ENCODE measurements at regions not wholly inside any gene's neighbourhood (a gene's known extent, or its start where the extent isn't known, plus 50 kb on each side); places are given as distances from the start of the nearest gene placed in this dataset.
"Not testable (repeated sequence)": the region's sequence is repeated elsewhere in the genome, so short reads cannot be mapped to it uniquely, and the experiment has no call there.

- DNase-seq; H3K27ac ChIP-seq (ENCODE audit: low read depth in 1 of 3, low read length in 2 of 3); H3K27me3 ChIP-seq (ENCODE audit: control insufficient read depth in 3 of 3, insufficient read depth in 3 of 3, low read length in 3 of 3); H3K9me3 ChIP-seq (ENCODE audit: control insufficient read depth in 2 of 2, insufficient read depth in 1 of 2, low read depth in 1 of 2, low read length in 1 of 2); FAIRE-seq; H3K36me3 ChIP-seq (ENCODE audit: control insufficient read depth in 3 of 3, insufficient read depth in 2 of 3, low read depth in 1 of 3, low read length in 3 of 3); H3K4me1 ChIP-seq (ENCODE audit: control insufficient read depth in 3 of 3, insufficient read depth in 2 of 3, low read depth in 1 of 3, low read length in 2 of 3); H3K4me3 ChIP-seq (ENCODE audit: low read depth in 1 of 3, low read length in 3 of 3): not testable (repeated sequence)
- WGBS, 3 donors, result 68 to 83% (median 77%) methylated on average over 4 to 5 of the region's 5 CpGs
Observed at GRCh38 chr7:146017366-146017765, 99.2 kb upstream of the CNTNAP2 start.

DNA sequence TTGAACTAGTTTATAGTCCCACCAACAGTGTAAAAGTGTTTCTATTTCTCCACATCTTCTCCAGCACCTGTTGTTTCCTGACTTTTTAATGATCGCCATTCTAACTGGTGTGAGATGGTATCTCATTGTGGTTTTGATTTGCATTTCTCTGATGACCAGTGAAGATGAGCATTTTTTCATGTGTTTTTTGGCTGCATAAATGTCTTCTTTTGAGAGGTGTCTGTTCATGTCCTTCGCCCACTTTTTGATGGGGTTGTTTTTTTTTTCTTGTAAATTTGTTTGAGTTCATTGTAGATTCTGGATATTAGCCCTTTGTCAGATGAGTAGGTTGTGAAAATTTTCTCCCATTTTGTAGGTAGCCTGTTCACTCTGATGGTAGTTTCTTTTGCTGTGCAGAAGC is 102.4 kb upstream of the CNTNAP2 start:
- H3K4me3 ChIP-seq (ENCODE audit: low read depth in 1 of 3, low read length in 3 of 3); DNase-seq; H3K27ac ChIP-seq (ENCODE audit: low read depth in 1 of 3, low read length in 2 of 3); H3K27me3 ChIP-seq (ENCODE audit: control insufficient read depth in 3 of 3, insufficient read depth in 3 of 3, low read length in 3 of 3); H3K9me3 ChIP-seq (ENCODE audit: control insufficient read depth in 2 of 2, insufficient read depth in 1 of 2, low read depth in 1 of 2, low read length in 1 of 2); H3K36me3 ChIP-seq (ENCODE audit: control insufficient read depth in 3 of 3, insufficient read depth in 2 of 3, low read depth in 1 of 3, low read length in 3 of 3); H3K4me1 ChIP-seq (ENCODE audit: control insufficient read depth in 3 of 3, insufficient read depth in 2 of 3, low read depth in 1 of 3, low read length in 2 of 3); FAIRE-seq: not testable (repeated sequence)
- WGBS, 3 donors, result 57 to 89% (median 86%) methylated on average over 1 to 2 of the region's 2 CpGs

GRCh38 chr7:146008293-146008692 is 108.3 kb upstream of the CNTNAP2 start:
- Histone ChIP-seq H3K4me3 (ENCODE audit: low read depth in 1 of 3, low read length in 3 of 3) (no peak overlapping the region), H3K36me3 (ENCODE audit: control insufficient read depth in 3 of 3, insufficient read depth in 2 of 3, low read depth in 1 of 3, low read length in 3 of 3) (no peaks in the 10 kb centered on the region), H3K27me3 (ENCODE audit: control insufficient read depth in 3 of 3, insufficient read depth in 3 of 3, low read length in 3 of 3) (no peaks in the 10 kb centered on the region), H3K9me3 (ENCODE audit: control insufficient read depth in 2 of 2, insufficient read depth in 1 of 2, low read depth in 1 of 2, low read length in 1 of 2) (no peaks in the 10 kb centered on the region), H3K27ac (ENCODE audit: low read depth in 1 of 3, low read length in 2 of 3) (no peak overlapping the region), H3K4me1 (ENCODE audit: control insufficient read depth in 3 of 3, insufficient read depth in 2 of 3, low read depth in 1 of 3, low read length in 2 of 3) (no peaks in the 10 kb centered on the region)
- FAIRE-seq (no peak), DNase-seq (no peak)
- WGBS, 3 donors, result 62 to 86% (median 83%) methylated on average over 8 of the region's 8 CpGs

GRCh38 chr7:146004805-146005204 is 111.8 kb upstream of the CNTNAP2 start:
- no peaks in the 10 kb centered on the region for H3K27me3 ChIP-seq (ENCODE audit: control insufficient read depth in 3 of 3, insufficient read depth in 3 of 3, low read length in 3 of 3)
- H3K36me3 ChIP-seq (ENCODE audit: control insufficient read depth in 3 of 3, insufficient read depth in 2 of 3, low read depth in 1 of 3, low read length in 3 of 3), result no peaks in the 10 kb centered on the region
- H3K27ac ChIP-seq (ENCODE audit: low read depth in 1 of 3, low read length in 2 of 3), result no peak overlapping the region
- FAIRE-seq (no peak), DNase-seq (no peak)
- no peak overlapping the region for H3K4me3 ChIP-seq (ENCODE audit: low read depth in 1 of 3, low read length in 3 of 3)
- no peaks in the 10 kb centered on the region for H3K4me1 ChIP-seq (ENCODE audit: control insufficient read depth in 3 of 3, insufficient read depth in 2 of 3, low read depth in 1 of 3, low read length in 2 of 3)
- 86 to 93% (median 90%) methylated on average over 2 of the region's 2 CpGs for WGBS, 3 donors
- no peaks in the 10 kb centered on the region for H3K9me3 ChIP-seq (ENCODE audit: control insufficient read depth in 2 of 2, insufficient read depth in 1 of 2, low read depth in 1 of 2, low read length in 1 of 2)

DNA sequence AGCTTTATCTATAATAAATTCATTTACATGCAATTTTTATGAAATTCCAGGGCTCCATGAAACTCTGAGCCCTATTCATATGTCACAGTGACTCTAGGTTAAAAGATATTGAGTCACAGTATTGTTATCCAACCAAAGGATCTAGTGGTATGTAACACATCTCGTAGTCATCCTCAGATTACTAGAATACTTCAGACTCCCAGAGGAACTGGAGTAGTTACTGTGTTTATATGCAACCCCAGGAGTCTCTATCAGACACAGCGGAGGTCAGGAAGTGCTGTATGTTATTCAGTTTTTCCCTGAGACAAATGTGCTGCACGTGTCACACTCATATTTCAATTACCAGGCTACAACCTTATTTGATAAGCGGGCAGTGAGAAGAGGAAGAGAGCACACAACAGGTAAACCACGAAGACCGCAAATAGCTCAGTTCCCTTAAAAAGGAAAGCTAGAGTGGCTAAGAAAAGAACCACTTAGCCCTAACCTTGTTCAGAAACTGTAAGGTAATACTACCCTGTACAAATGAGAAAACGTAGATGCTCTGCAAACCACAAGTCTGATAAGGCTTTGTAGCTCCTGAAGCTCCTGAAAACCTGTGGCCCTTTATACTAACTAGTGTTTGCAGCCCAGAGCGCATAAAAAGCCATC is 114.0 kb upstream of the CNTNAP2 start:
- Histone ChIP-seq H3K36me3 (ENCODE audit: control insufficient read depth in 3 of 3, insufficient read depth in 2 of 3, low read depth in 1 of 3, low read length in 3 of 3) (no peaks in the 10 kb centered on the region), H3K27me3 (ENCODE audit: control insufficient read depth in 3 of 3, insufficient read depth in 3 of 3, low read length in 3 of 3) (no peaks in the 10 kb centered on the region), H3K4me3 (ENCODE audit: low read depth in 1 of 3, low read length in 3 of 3) (no peak overlapping the region), H3K9me3 (ENCODE audit: control insufficient read depth in 2 of 2, insufficient read depth in 1 of 2, low read depth in 1 of 2, low read length in 1 of 2) (no peaks in the 10 kb centered on the region), H3K27ac (ENCODE audit: low read depth in 1 of 3, low read length in 2 of 3) (no peak overlapping the region), H3K4me1 (ENCODE audit: control insufficient read depth in 3 of 3, insufficient read depth in 2 of 3, low read depth in 1 of 3, low read length in 2 of 3) (no peaks in the 10 kb centered on the region)
- DNase-seq (no peak), FAIRE-seq (no peak)
- WGBS, 3 donors, result 51 to 58% (median 51%) methylated on average over 8 of the region's 8 CpGs

GRCh38 chr7:146002008-146002407 is 114.6 kb upstream of the CNTNAP2 start:
- H3K4me3 ChIP-seq (ENCODE audit: low read depth in 1 of 3, low read length in 3 of 3), result no peak overlapping the region
- no peaks in the 10 kb centered on the region for H3K9me3 ChIP-seq (ENCODE audit: control insufficient read depth in 2 of 2, insufficient read depth in 1 of 2, low read depth in 1 of 2, low read length in 1 of 2)
- DNase-seq (no peak), FAIRE-seq (no peak)
- no peaks in the 10 kb centered on the region for H3K27me3 ChIP-seq (ENCODE audit: control insufficient read depth in 3 of 3, insufficient read depth in 3 of 3, low read length in 3 of 3)
- H3K36me3 ChIP-seq (ENCODE audit: control insufficient read depth in 3 of 3, insufficient read depth in 2 of 3, low read depth in 1 of 3, low read length in 3 of 3), result no peaks in the 10 kb centered on the region
- no peak overlapping the region for H3K27ac ChIP-seq (ENCODE audit: low read depth in 1 of 3, low read length in 2 of 3)
- H3K4me1 ChIP-seq (ENCODE audit: control insufficient read depth in 3 of 3, insufficient read depth in 2 of 3, low read depth in 1 of 3, low read length in 2 of 3), result no peaks in the 10 kb centered on the region

GRCh38 chr7:146000882-146001281 is 115.7 kb upstream of the CNTNAP2 start:
- Histone ChIP-seq H3K36me3 (ENCODE audit: control insufficient read depth in 3 of 3, insufficient read depth in 2 of 3, low read depth in 1 of 3, low read length in 3 of 3) (no peaks in the 10 kb centered on the region), H3K27me3 (ENCODE audit: control insufficient read depth in 3 of 3, insufficient read depth in 3 of 3, low read length in 3 of 3) (no peaks in the 10 kb centered on the region), H3K4me3 (ENCODE audit: low read depth in 1 of 3, low read length in 3 of 3) (no peak overlapping the region), H3K27ac (ENCODE audit: low read depth in 1 of 3, low read length in 2 of 3) (no peak overlapping the region), H3K4me1 (ENCODE audit: control insufficient read depth in 3 of 3, insufficient read depth in 2 of 3, low read depth in 1 of 3, low read length in 2 of 3) (no peaks in the 10 kb centered on the region), H3K9me3 (ENCODE audit: control insufficient read depth in 2 of 2, insufficient read depth in 1 of 2, low read depth in 1 of 2, low read length in 1 of 2) (no peaks in the 10 kb centered on the region)
- FAIRE-seq (no peak), DNase-seq (no peak)
- 69 to 81% (median 74%) methylated on average over 2 of the region's 2 CpGs for WGBS, 3 donors

- no peaks in the 10 kb centered on the region for H3K4me1 ChIP-seq (ENCODE audit: control insufficient read depth in 3 of 3, insufficient read depth in 2 of 3, low read depth in 1 of 3, low read length in 2 of 3)
- no peak for FAIRE-seq
- 62 to 76% (median 65%) methylated on average over 4 of the region's 4 CpGs for WGBS, 3 donors
- H3K4me3 ChIP-seq (ENCODE audit: low read depth in 1 of 3, low read length in 3 of 3), result no peak overlapping the region
- H3K27ac ChIP-seq (ENCODE audit: low read depth in 1 of 3, low read length in 2 of 3), result no peak overlapping the region
- DNase-seq, result no peak
- H3K36me3 ChIP-seq (ENCODE audit: control insufficient read depth in 3 of 3, insufficient read depth in 2 of 3, low read depth in 1 of 3, low read length in 3 of 3), result no peaks in the 10 kb centered on the region
- peaks cover 0 to 3% of the 10 kb centered on the region in 2 donors for H3K9me3 ChIP-seq (ENCODE audit: control insufficient read depth in 2 of 2, insufficient read depth in 1 of 2, low read depth in 1 of 2, low read length in 1 of 2)
- H3K27me3 ChIP-seq (ENCODE audit: control insufficient read depth in 3 of 3, insufficient read depth in 3 of 3, low read length in 3 of 3), result no peaks in the 10 kb centered on the region
Observed at GRCh38 chr7:145989469-145989868, 127.1 kb upstream of the CNTNAP2 start.

GRCh38 chr7:145986248-145986874 is 130.2 kb upstream of the CNTNAP2 start:
- Histone ChIP-seq H3K36me3 (ENCODE audit: control insufficient read depth in 3 of 3, insufficient read depth in 2 of 3, low read depth in 1 of 3, low read length in 3 of 3) (no peaks in the 10 kb centered on the region), H3K9me3 (ENCODE audit: control insufficient read depth in 2 of 2, insufficient read depth in 1 of 2, low read depth in 1 of 2, low read length in 1 of 2) (peaks cover 0 to 3% of the 10 kb centered on the region in 2 donors), H3K27ac (ENCODE audit: low read depth in 1 of 3, low read length in 2 of 3) (no peak overlapping the region), H3K4me1 (ENCODE audit: control insufficient read depth in 3 of 3, insufficient read depth in 2 of 3, low read depth in 1 of 3, low read length in 2 of 3) (no peaks in the 10 kb centered on the region), H3K4me3 (ENCODE audit: low read depth in 1 of 3, low read length in 3 of 3) (no peak overlapping the region), H3K27me3 (ENCODE audit: control insufficient read depth in 3 of 3, insufficient read depth in 3 of 3, low read length in 3 of 3) (no peaks in the 10 kb centered on the region)
- FAIRE-seq, result no peak
- WGBS, 3 donors, result 25 to 43% (median 26%) methylated on average over 4 of the region's 4 CpGs
- DNase-seq, result no peak

Measured in small intestine (tissue), 7 donors.